Brain microvascular endothelial cell (primary cell): ENCODE measurements at regions not wholly inside any gene's neighbourhood (a gene's known extent, or its start where the extent isn't known, plus 50 kb on each side); places are given as distances from the start of the nearest gene placed in this dataset.

Experiments used
- DNase-seq: peaks from one replicate; pipeline ENCODE4 v3.0.0-alpha.2; 2020
- H3K27ac ChIP-seq: fragments of 250-450 bp; sonication (Bioruptor Pico); 2 replicates; pipeline ENCODE4 v1.5.1; 2020; ENCODE audit warnings: mild to moderate bottlenecking, moderate library complexity
- H3K27me3 ChIP-seq: fragments of 250-450 bp; sonication (Bioruptor Pico); replicated peaks from 2 replicates; pipeline ENCODE4 v1.5.1; 2020; ENCODE audit warnings: mild to moderate bottlenecking
- H3K36me3 ChIP-seq: fragments of 250-450 bp; sonication (Bioruptor Pico); replicated peaks from 2 replicates; pipeline ENCODE4 v1.5.1; 2020; ENCODE audit warnings: mild to moderate bottlenecking
- H3K4me3 ChIP-seq: 2 replicates; pipeline ENCODE4 v1.5.1; 2011; ENCODE audit warnings: low read depth, mild to moderate bottlenecking, control low read depth, low read length, moderate library complexity
- CTCF ChIP-seq: IDR thresholded peaks from 2 replicates; pipeline ENCODE4 v1.5.1; 2011; ENCODE audit warnings: low read depth, mild to moderate bottlenecking, moderate library complexity, low read length, control low read depth, inconsistent platforms; ENCODE audit errors: missing control alignments
- in situ Hi-C: cut with HindIII; loops from 2 replicates; pipeline ENCODE4 v1.10.0; 2017; ENCODE audit warnings: low sequenced_read_pairs, low pct_ligation_motif_present

GRCh38 chr21:38664841-38665240 lies 140.9 kb upstream of the ETS2 start:
- DNase-seq = no peak
- in situ Hi-C loops = no loop called here
- Histone ChIP-seq H3K36me3 (no peaks in the 10 kb centered on the region), H3K4me3 (no peak overlapping the region), H3K27ac (no peak overlapping the region), H3K27me3 (peaks cover 46% of the 10 kb centered on the region)
- TF ChIP-seq CTCF = no peak

- Histone ChIP-seq H3K27me3 (peaks cover 45% of the 10 kb centered on the region), H3K4me3 (no peak overlapping the region), H3K36me3 (no peaks in the 10 kb centered on the region), H3K27ac (no peak overlapping the region)
- TF ChIP-seq CTCF = no peak
- DNase-seq = no peak
- in situ Hi-C loops = no loop called here
Measured at GRCh38 chr21:38667291-38667870, 138.3 kb upstream of the ETS2 start.

GRCh38 chr21:38668067-38668466 lies 137.7 kb upstream of the ETS2 start:
- no peak for DNase-seq
- peaks cover 38% of the 10 kb centered on the region for H3K27me3 ChIP-seq
- no peak overlapping the region for H3K27ac ChIP-seq
- TF ChIP-seq CTCF = no peak
- no peak overlapping the region for H3K4me3 ChIP-seq
- in situ Hi-C loops = no loop called here
- no peaks in the 10 kb centered on the region for H3K36me3 ChIP-seq

- no peak overlapping the region for H3K27ac ChIP-seq
- TF ChIP-seq CTCF = no peak
- H3K36me3 ChIP-seq = no peaks in the 10 kb centered on the region
- in situ Hi-C loops = no loop called here
- DNase-seq = no peak
- no peak overlapping the region for H3K4me3 ChIP-seq
- H3K27me3 ChIP-seq = peaks cover 34% of the 10 kb centered on the region
Measured at GRCh38 chr21:38668541-38668940, 137.2 kb upstream of the ETS2 start.

GRCh38 chr21:38669186-38669585 lies 136.5 kb upstream of the ETS2 start:
- peak; percentile 8 for DNase-seq
- Histone ChIP-seq H3K4me3 (no peak overlapping the region), H3K36me3 (no peaks in the 10 kb centered on the region), H3K27me3 (peaks cover 32% of the 10 kb centered on the region), H3K27ac (no peak overlapping the region)
- peak; percentile 72 for TF ChIP-seq CTCF
- in situ Hi-C loops = no loop called here

- Histone ChIP-seq H3K36me3 (no peaks in the 10 kb centered on the region), H3K27ac (no peak overlapping the region), H3K27me3 (peaks cover 31% of the 10 kb centered on the region), H3K4me3 (no peak overlapping the region)
- in situ Hi-C loops = no loop called here
- no peak for DNase-seq
- TF ChIP-seq CTCF = no peak
Measured at GRCh38 chr21:38670861-38671260, 134.9 kb upstream of the ETS2 start.
